ENCODE measurements at regions not wholly inside any gene's neighbourhood (a gene's known extent, or its start where the extent isn't known, plus 50 kb on each side); places are given as distances from the start of the nearest gene placed in this dataset.

GRCh38 chr11:13140028-13140870 is 131.1 kb downstream of the RASSF10 start (continued):
- TF ChIP-seq RAD21 (IDR thresholded peaks at IDR 0.05 in 1 of 2, conservative IDR thresholded peaks at IDR 0.05 in 1 of 2; ENCODE audit: low read depth in 2 of 2, low read length in 2 of 2) (no peak), JUN (IDR thresholded peaks at IDR 0.05; ENCODE audit: low read depth, low read length) (no peak), BCL11A (IDR thresholded peaks at IDR 0.05; ENCODE audit: low read depth in 2 of 2, low read length in 2 of 2) (no peak), CBX5 (IDR thresholded peaks at IDR 0.05; ENCODE audit: low read depth, low read length) (no peak), ASH2L (IDR thresholded peaks at IDR 0.05; ENCODE audit: low read length) (no peak), PHF8 (conservative IDR thresholded peaks at IDR 0.05; ENCODE audit: low read depth, low read length) (no peak), SP1 (IDR thresholded peaks at IDR 0.05; ENCODE audit: low read depth, low read length) (no peak), CHD1 (IDR thresholded peaks at IDR 0.05; ENCODE audit: low read depth, low read length) (no peak), KDM1A (IDR thresholded peaks at IDR 0.05; ENCODE audit: borderline replicate concordance, low read length) (no peak), CHD2 (IDR thresholded peaks at IDR 0.05; ENCODE audit: low read length) (no peak), SIX5 (IDR thresholded peaks at IDR 0.05; ENCODE audit: low read depth, low read length) (no peak), SAP30 (IDR thresholded peaks at IDR 0.05; ENCODE audit: insufficient read depth, insufficient replicate concordance, low read length) (no peak)
